ENCODE measurements at regions not wholly inside any gene's neighbourhood (a gene's known extent, or its start where the extent isn't known, plus 50 kb on each side); places are given as distances from the start of the nearest gene placed in this dataset.

DNA sequence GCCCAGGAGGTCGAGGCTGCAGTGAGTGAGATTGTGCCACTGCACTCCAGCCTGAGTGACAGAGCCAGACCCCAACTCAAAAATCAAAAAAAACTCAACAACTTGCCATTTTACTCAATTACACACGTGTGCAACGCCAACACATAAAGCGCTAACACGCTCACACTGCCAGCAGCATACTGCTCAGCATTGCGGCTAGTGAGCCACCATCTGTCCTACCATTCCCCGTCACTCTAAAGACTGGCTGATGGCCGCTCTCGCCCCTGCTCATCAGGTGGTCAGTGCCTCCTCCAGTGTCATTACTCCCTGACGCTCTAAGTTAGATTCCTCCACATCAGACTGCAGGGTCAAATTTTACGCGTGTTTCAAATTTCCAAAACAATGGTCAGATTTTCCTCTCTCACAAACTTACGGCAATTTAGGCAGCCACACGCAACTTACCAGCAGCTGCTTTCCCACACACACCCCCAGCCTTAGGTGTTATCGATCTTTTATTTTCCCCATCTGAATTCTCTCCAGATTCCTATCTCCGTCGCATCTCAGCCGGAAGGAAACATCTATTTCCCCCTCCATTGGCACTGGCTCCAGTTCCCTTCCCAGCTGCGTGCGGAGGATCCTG is 240.8 kb downstream of the C16orf95 start:
- TF ChIP-seq CTCF (conservative IDR thresholded peaks at IDR 0.05 in 1 of 2, IDR thresholded peaks at IDR 0.05 in 1 of 2; ENCODE audit: low read depth in 1 of 2, low read length in 2 of 2): no peak
- no peak for TF ChIP-seq EZH2 (IDR thresholded peaks at IDR 0.05; ENCODE audit: low read length, missing control alignments)
